B cell (primary cell): ENCODE measurements at regions not wholly inside any gene's neighbourhood (a gene's known extent, or its start where the extent isn't known, plus 50 kb on each side); places are given as distances from the start of the nearest gene placed in this dataset.

Experiments used
- ATAC-seq: fragments of 200-7000 bp; cut with Tn5 transposase; one replicate; pipeline ENCODE4 v1.10.0; 2021; ENCODE audit warnings: low read depth, mild to moderate bottlenecking, moderate number of reproducible peaks, moderate library complexity
- CTCF ChIA-PET: fragments of 350-600 bp; sonication (Branson Sonifier 250); formaldehyde crosslinking; loops from one replicate; lab custom pipeline; 2021; ENCODE audit warnings: antibody characterized with exemption, inconsistent platforms; lab: Charles Lee
- POLR2A ChIA-PET: fragments of 350-600 bp; sonication (Branson Sonifier 250); formaldehyde crosslinking; loops from one replicate; lab custom pipeline; 2021; ENCODE audit warnings: antibody characterized with exemption; lab: Charles Lee
- DNase-seq: peaks from one replicate; pipeline ENCODE4 v3.0.0; 2013
- H2AFZ ChIP-seq: 2 replicates; pipeline ENCODE4 v1.6.1; 2012; ENCODE audit warnings: mild to moderate bottlenecking, low read depth, low read length; ENCODE audit not compliant: insufficient read depth, poor library complexity, severe bottlenecking
- H3K27ac ChIP-seq, 2 donors: 1 replicate in 1 of 2; 2 replicates in 1 of 2; pipeline ENCODE4 v1.5.1; 2012 to 2013; ENCODE audit warnings: low read length in 2 of 2, mild to moderate bottlenecking in 2 of 2, moderate library complexity in 1 of 2
- H3K27me3 ChIP-seq, 4 experiments: fragments of 200-600 bp in 1 of 4; sonication (generic) in 1 of 4; replicated peaks in 1 of 4; 1 replicate in 2 of 4; 2 replicates in 2 of 4; pipeline versions ENCODE4 v1.6.1 to v1.7.0; 2013 to 2016; ENCODE audit warnings: low read length in 3 of 4, mild to moderate bottlenecking in 2 of 4, mixed read lengths in 1 of 4, moderate library complexity in 1 of 4; ENCODE audit not compliant: insufficient read depth in 4 of 4, control insufficient read depth in 3 of 4; ENCODE audit errors: control extremely low read depth in 1 of 4
- H3K36me3 ChIP-seq, 2 experiments: replicated peaks in 1 of 2; 1 replicate in 1 of 2; 2 replicates in 1 of 2; pipeline versions ENCODE4 v1.6.1 to v1.7.1; 2013; ENCODE audit warnings: low read length in 1 of 2; ENCODE audit not compliant: insufficient read depth in 2 of 2, control insufficient read depth in 1 of 2; ENCODE audit errors: control extremely low read depth in 1 of 2, extremely low read depth in 1 of 2
- H3K4me1 ChIP-seq, 2 donors: fragments of 200-600 bp in 1 of 2; sonication (generic) in 1 of 2; 1 replicate in 1 of 2; 2 replicates in 1 of 2; pipeline versions ENCODE4 v1.5.1 to v1.6.1; 2013 to 2017; ENCODE audit warnings: low read length in 2 of 2; ENCODE audit not compliant: control insufficient read depth in 2 of 2, insufficient read depth in 2 of 2
- H3K4me2 ChIP-seq: replicated peaks from 2 replicates; pipeline ENCODE3; 2012; ENCODE audit warnings: mild to moderate bottlenecking, low read depth, low read length; ENCODE audit not compliant: poor library complexity, severe bottlenecking
- H3K4me3 ChIP-seq, 5 experiments: fragments of 200-600 bp in 1 of 5; sonication (generic) in 1 of 5; 1 replicate in 3 of 5; 2 replicates in 2 of 5; pipeline versions ENCODE4 v1.5.1 to v1.7.0; 2011 to 2016; ENCODE audit warnings: low read length in 4 of 5, mild to moderate bottlenecking in 4 of 5, low read depth in 2 of 5, control low read depth in 1 of 5, moderate library complexity in 1 of 5; ENCODE audit not compliant: insufficient read depth in 1 of 5; ENCODE audit errors: control extremely low read depth in 1 of 5, extremely low read depth in 1 of 5
- H3K79me2 ChIP-seq: fragments of 200-600 bp; sonication (generic); one replicate; pipeline ENCODE4 v1.6.0; 2016; ENCODE audit warnings: low read length; ENCODE audit not compliant: control insufficient read depth, insufficient read depth
- H3K9ac ChIP-seq: fragments of 200-600 bp; sonication (generic); 2 replicates; pipeline ENCODE4 v1.6.1; 2017; ENCODE audit warnings: mild to moderate bottlenecking, low read length, moderate library complexity
- H3K9me3 ChIP-seq, 3 donors: one replicate each; pipeline versions ENCODE4 v1.6.1 to v1.7.1; 2013; ENCODE audit warnings: low read length in 2 of 3; ENCODE audit not compliant: control insufficient read depth in 2 of 3, insufficient read depth in 1 of 3; ENCODE audit errors: control extremely low read depth in 1 of 3
- H4K20me1 ChIP-seq: 2 replicates; pipeline ENCODE4 v1.6.0; 2012; ENCODE audit warnings: mild to moderate bottlenecking, low read length; ENCODE audit not compliant: insufficient read depth, control insufficient read depth, poor library complexity, severe bottlenecking
- H3K27ac Mint-ChIP-seq: one replicate; pipeline ENCODE4 v1.8.0; 2021; ENCODE audit warnings: mixed read lengths
- H3K27me3 Mint-ChIP-seq: one replicate; pipeline ENCODE4 v1.8.0; 2021; ENCODE audit warnings: mixed read lengths
- H3K4me1 Mint-ChIP-seq: one replicate; pipeline ENCODE4 v1.8.0; 2021; ENCODE audit warnings: mixed read lengths
- H3K4me3 Mint-ChIP-seq: one replicate; pipeline ENCODE4 v1.8.0; 2021; ENCODE audit warnings: mixed read lengths
- H3K9me3 Mint-ChIP-seq: one replicate; pipeline ENCODE4 v1.8.0; 2022; ENCODE audit warnings: mixed read lengths; ENCODE audit not compliant: insufficient read depth
- EZH2 ChIP-seq: IDR thresholded peaks from 2 replicates; pipeline ENCODE4 v1.6.1; 2012; ENCODE audit warnings: borderline replicate concordance, low read depth, mild to moderate bottlenecking, moderate library complexity, low read length; ENCODE audit not compliant: insufficient read depth, poor library complexity, severe bottlenecking
- whole genome bisulfite sequencing: methylation state at CpG from one replicate; pipeline ENCODE4 v1.1.5; 2013; ENCODE audit warnings: missing lambda C conversion rate; ENCODE audit not compliant: insufficient coverage; 5-methylcytosine and 5-hydroxymethylcytosine counted together
- intact Hi-C: fragments of 100-400 bp; cut with micrococcal nuclease; formaldehyde crosslinking; loops from one replicate; pipeline ENCODE4 v1.10.0; 2022
- TF ChIP-seq, protein P1 (sequence below): fragments of 200-600 bp; IDR thresholded peaks from one replicate; pipeline ENCODE4 v1.8.0; 2022; ENCODE audit warnings: antibody characterized with exemption, mild to moderate bottlenecking

DNA sequence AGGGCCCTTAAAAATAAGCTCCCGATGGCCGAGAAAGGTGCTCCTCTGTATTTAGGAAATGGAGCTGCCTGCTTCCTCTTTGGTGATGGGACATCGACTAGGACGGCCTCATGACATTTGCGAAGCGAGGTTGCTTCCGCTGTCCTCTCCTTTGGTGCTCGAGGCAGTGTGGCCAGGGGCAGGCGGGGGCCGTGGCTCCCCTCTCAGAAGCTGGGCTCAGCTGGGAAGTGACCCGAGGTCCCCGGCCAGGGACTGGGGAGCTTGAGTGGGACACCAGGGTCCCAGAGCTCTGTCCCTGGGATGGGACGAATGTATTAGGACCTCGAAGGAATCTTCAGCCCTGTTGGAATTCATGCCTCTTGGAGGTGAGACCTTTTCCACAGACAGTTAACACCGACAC lies 151.1 kb downstream of the CTTN start:
- Mint-ChIP-seq H3K4me1 (no peaks in the 10 kb centered on the region), H3K27me3 (no peaks in the 10 kb centered on the region), H3K9me3 (no peaks in the 10 kb centered on the region), H3K27ac (no peak overlapping the region), H3K4me3 (no peak overlapping the region)
- Histone ChIP-seq H3K9ac (no peak overlapping the region), H2AFZ (no peak overlapping the region), H3K27ac (no peak overlapping the region), H4K20me1 (no peaks in the 10 kb centered on the region), H3K9me3 (peaks cover 0 to 4% (median 0%) of the 10 kb centered on the region in 3 donors), H3K79me2 (no peaks in the 10 kb centered on the region), H3K27me3 (no peaks in the 10 kb centered on the region), H3K4me2 (no peak overlapping the region), H3K4me3 (no peak overlapping the region), H3K36me3 (no peaks in the 10 kb centered on the region), H3K4me1 (no peaks in the 10 kb centered on the region)
- CTCF ChIA-PET = no interaction called here
- TF ChIP-seq, protein P1, sequence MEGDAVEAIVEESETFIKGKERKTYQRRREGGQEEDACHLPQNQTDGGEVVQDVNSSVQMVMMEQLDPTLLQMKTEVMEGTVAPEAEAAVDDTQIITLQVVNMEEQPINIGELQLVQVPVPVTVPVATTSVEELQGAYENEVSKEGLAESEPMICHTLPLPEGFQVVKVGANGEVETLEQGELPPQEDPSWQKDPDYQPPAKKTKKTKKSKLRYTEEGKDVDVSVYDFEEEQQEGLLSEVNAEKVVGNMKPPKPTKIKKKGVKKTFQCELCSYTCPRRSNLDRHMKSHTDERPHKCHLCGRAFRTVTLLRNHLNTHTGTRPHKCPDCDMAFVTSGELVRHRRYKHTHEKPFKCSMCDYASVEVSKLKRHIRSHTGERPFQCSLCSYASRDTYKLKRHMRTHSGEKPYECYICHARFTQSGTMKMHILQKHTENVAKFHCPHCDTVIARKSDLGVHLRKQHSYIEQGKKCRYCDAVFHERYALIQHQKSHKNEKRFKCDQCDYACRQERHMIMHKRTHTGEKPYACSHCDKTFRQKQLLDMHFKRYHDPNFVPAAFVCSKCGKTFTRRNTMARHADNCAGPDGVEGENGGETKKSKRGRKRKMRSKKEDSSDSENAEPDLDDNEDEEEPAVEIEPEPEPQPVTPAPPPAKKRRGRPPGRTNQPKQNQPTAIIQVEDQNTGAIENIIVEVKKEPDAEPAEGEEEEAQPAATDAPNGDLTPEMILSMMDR = no peak
- TF ChIP-seq EZH2 = no peak
- POLR2A ChIA-PET = no interaction called here
- DNase-seq = no peak
- ATAC-seq = no peak
- intact Hi-C loops = no loop called here
- 81% methylated on average over 14 of the region's 15 CpGs for WGBS

DNA sequence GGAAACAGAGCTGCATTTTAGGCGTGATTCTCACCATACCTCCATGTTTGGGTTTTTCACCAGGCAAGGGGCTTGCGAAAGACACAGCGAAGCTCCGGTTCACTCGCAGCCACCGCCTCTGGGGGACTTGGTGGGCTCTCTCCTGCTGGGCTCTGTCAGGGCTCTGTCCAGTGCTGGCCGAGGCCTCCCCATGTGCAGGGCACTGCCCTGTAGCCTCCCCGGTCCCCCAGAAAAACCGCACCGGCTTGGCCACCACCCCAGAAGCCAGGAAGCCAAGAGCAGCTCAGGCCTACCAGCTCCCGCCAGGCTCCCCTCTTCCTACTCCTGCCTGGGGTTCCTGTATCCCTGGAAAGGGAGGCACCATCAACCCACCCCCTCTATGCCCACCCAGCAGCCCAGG lies 151.5 kb downstream of the CTTN start:
- ATAC-seq = no peak
- no peaks in the 10 kb centered on the region for H4K20me1 ChIP-seq
- H3K9me3 Mint-ChIP-seq = no peaks in the 10 kb centered on the region

More for the DNA sequence above, 151.5 kb downstream of the CTTN start:
- Histone ChIP-seq H3K36me3 (no peaks in the 10 kb centered on the region), H3K4me2 (no peak overlapping the region), H3K79me2 (no peaks in the 10 kb centered on the region), H3K27me3 (no peaks in the 10 kb centered on the region), H3K9ac (no peak overlapping the region), H2AFZ (no peak overlapping the region), H3K4me1 (no peaks in the 10 kb centered on the region), H3K9me3 (no peaks in the 10 kb centered on the region), H3K27ac (no peak overlapping the region), H3K4me3 (no peak overlapping the region)
- H3K4me1 Mint-ChIP-seq = no peaks in the 10 kb centered on the region
- ChIA-PET POLR2A (no interaction called here), CTCF (no interaction called here)
- intact Hi-C loops = no loop called here
- H3K27ac Mint-ChIP-seq = no peak overlapping the region
- no peak overlapping the region for H3K4me3 Mint-ChIP-seq
- H3K27me3 Mint-ChIP-seq = no peaks in the 10 kb centered on the region
- WGBS = 94% methylated on average over 11 of the region's 11 CpGs
- no peak for DNase-seq
- TF ChIP-seq, protein P1 = no peak
- no peak for TF ChIP-seq EZH2
